RCC 7860 (cell line): ENCODE measurements at regions not wholly inside any gene's neighbourhood (a gene's known extent, or its start where the extent isn't known, plus 50 kb on each side); places are given as distances from the start of the nearest gene placed in this dataset.
"Not testable (repeated sequence)": the region's sequence is repeated elsewhere in the genome, so short reads cannot be mapped to it uniquely, and the experiment has no call there.

Experiments used
- DNase-seq: peaks from one replicate; pipeline ENCODE4 v3.0.0-alpha.2; 2015; ENCODE audit warnings: low spot score
- FAIRE-seq: peaks from 2 replicates; lab custom pipeline; 2012; peaks lifted over from hg19 to GRCh38; lab: Jason Lieb, UNC

DNA sequence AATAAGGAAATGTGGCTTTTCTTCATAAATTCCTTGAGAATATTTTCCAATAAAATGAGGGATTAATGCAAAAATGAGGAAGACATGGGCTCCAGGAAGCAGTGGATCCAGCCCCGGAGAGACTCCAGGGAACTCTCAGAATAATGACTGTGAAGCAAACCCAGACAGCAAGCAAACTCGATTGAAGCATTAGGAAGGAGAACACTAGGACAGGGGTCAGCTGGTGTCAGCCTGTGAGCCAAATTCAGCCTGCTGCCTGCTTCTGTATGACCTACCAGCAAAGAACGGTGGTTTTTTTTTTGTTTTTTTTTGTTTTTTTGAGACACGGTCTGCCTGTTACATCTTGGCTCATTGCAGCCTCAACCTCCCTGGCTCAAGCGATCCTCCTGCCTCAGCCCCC is 133.9 kb upstream of the FOXN2 start:
- no peak for DNase-seq
- FAIRE-seq = no peak

DNA sequence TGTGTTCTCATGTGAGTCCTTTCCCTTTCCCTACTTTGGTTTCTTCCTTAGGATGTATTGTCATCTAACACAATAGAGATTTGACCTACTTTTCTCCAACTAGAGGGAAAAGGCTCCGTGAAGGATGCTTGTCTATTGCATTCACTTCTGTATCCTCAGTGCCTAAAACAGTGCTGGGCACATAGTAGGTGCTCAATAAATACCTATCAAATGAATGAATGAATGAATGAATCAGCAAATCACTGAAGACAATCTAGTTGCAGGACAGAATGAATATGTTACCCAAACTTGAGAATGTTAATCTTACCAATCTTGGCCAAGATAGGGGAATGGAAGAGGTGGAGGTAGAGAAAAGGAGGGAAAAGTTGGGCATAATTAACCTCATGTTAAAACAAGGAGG is 131.2 kb upstream of the FOXN2 start:
- no peak for FAIRE-seq
- no peak for DNase-seq

DNA sequence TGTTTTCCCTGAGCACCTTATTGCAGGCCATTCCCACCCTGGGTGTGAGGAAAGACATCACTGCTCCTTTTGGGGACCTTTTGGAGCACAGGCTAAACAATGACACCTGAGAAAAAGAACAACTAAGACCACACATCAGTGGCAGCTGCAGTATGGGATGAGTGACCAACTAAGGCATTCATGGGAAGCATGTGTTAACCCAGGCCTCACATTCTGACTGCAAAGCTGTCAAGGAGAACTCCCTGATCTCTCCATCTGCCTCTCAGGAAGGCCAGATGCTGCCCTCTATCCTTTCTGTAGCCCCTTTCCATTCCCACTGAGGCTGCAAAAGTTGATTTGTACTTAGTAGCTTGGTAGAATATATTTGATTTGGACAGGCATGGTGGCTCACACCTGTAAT is 130.5 kb upstream of the FOXN2 start:
- DNase-seq = no peak
- no peak for FAIRE-seq

- FAIRE-seq (no peak), DNase-seq (no peak)
Observed at GRCh38 chr2:48187503-48187902, 127.0 kb upstream of the FOXN2 start.

DNA sequence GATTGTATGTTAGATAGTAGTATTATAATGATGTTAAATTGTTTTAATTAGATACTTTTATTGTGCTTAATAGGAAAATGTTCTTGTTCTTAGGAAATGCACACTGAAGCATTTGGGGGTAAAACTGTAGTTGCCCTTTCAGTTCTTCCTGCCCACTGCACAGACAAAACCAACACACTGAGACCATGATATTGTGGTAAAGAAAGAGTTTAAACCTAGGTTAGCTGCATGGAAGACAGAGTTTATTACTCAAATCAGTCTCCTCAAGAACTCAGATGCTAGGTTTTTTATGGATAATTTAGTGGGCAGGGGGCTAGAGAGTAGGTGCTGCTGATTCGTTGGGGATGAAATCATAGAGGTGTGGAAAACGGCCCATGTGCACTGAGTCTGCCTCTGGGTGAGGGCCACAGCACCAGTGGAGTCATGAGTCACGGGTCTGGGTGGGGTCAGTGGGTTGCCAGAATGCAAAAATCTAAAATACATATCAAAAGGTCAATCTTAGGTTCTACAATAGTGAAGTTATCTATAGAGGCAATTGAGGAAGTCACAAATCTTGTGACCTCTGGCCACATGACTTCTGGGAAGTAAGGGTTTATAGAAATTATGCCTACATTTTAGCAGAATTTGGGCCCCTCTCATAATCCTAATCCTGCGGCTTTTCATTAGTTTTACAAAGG is 124.8 kb upstream of the FOXN2 start:
- no peak for FAIRE-seq

DNA sequence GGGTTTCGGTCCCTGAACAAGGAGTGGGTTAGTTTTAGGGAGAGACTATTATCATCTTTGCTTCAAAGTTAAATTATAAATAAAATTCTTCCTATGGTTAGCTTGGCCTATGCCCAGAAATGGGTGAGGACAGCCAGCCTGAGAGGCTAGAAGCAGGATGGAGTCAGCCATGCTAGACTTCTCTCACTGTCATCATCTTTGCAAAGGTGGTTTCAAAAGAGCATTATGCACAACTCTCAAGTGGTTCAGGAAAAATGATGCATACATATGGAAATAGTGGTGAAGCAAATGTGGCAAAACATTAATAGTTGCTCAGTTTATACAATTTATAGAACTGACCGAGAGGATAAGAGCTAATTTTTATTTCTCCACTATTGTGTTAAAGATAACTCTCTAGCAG is 124.3 kb upstream of the FOXN2 start:
- FAIRE-seq = no peak
- DNase-seq = no peak

More for the DNA sequence above, 124.8 kb upstream of the FOXN2 start:
- DNase-seq = no peak

GRCh38 chr2:48194641-48195040 is 119.8 kb upstream of the FOXN2 start:
- DNase-seq (no peak), FAIRE-seq (no peak)

DNA sequence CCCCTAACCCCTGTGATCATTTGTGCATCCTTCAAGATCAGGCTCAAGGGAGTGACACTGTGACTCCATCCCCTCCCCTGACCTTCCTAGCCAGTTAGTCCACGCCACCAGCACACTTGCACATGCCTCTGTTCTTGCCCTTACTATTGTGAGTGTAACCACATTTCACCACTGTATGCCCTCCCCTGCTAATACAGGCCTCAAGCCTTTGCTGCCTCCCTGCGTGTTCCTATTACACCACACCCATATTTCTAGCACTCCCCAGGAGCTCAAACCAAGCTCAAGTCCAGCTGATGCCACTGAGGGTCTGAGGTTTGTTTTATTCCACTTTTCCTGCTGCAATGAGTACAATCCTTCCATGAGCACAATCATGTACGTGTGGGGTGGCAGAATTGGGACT is 119.3 kb upstream of the FOXN2 start:
- FAIRE-seq (no peak), DNase-seq (no peak)

DNA sequence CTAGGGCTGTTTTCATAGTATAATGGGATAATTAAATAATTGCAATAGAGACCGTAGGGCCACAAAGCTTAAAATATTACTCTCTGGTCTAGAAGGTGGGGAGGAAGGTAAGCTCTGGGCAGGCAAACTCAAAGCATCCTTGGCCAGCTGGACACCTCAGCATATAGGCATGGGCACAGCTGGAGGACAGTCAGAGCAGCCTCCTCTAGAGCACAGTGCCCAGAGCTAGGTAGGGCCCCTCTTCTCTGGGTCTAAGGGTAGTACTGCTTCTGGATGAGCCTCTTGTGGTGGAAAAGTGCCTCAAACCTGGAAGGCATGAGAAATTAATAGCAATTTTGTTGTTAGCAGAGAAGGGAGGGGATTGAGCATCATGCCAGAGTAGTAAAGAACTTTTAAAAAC is 116.9 kb upstream of the FOXN2 start:
- no peak for FAIRE-seq

DNA sequence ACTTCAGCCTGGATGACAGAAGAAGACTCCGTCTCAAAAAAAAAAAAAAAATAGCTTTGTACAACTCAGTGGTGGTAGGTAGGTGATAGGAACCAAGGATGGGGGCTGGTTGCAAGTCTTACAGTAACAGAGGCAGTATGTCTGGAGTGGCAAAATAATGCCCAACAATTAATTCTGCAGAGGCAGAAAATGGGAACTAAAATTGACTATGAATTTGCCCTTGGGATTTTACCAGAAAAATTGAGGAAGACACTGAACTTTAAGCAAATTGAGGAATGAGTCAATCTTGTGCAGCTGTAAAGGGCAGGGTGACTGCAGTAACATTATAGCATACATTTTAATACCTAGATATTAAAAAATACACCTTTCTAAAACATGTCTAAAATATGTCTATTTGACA is 116.1 kb upstream of the FOXN2 start:
- DNase-seq (no peak), FAIRE-seq (no peak)

More for the DNA sequence above, 116.9 kb upstream of the FOXN2 start:
- no peak for DNase-seq

- FAIRE-seq = no peak
- no peak for DNase-seq
Observed at GRCh38 chr2:48199070-48199469, 115.4 kb upstream of the FOXN2 start.

GRCh38 chr2:48200620-48201293 is 113.7 kb upstream of the FOXN2 start:
- DNase-seq (no peak), FAIRE-seq (no peak)

GRCh38 chr2:48201435-48201834 is 113.0 kb upstream of the FOXN2 start:
- FAIRE-seq, DNase-seq: not testable (repeated sequence)

GRCh38 chr2:48202863-48203642 is 111.4 kb upstream of the FOXN2 start:
- FAIRE-seq (no peak), DNase-seq (no peak)

DNA sequence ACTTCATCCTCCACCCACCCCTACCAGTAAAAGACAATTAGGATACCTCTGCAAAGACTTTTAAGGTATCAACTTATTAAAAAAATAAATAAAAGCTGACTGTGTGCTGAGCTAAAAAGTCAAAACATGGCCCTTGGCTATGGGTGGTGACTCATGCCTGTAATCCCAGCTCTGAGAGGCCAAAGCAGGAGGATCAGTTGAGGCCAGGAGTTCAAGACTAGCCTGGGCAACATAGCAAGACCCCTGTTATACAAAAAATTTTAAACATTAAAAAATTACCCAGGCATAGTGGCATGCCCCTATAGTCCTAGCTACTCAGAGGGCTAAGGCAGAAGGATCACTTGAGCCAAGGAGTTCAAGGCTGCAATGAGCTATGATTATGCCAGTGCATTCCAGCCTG is 110.8 kb upstream of the FOXN2 start:
- FAIRE-seq (no peak), DNase-seq (no peak)

- FAIRE-seq (no peak), DNase-seq (no peak)
Observed at GRCh38 chr2:48204750-48205136, 109.7 kb upstream of the FOXN2 start.

DNA sequence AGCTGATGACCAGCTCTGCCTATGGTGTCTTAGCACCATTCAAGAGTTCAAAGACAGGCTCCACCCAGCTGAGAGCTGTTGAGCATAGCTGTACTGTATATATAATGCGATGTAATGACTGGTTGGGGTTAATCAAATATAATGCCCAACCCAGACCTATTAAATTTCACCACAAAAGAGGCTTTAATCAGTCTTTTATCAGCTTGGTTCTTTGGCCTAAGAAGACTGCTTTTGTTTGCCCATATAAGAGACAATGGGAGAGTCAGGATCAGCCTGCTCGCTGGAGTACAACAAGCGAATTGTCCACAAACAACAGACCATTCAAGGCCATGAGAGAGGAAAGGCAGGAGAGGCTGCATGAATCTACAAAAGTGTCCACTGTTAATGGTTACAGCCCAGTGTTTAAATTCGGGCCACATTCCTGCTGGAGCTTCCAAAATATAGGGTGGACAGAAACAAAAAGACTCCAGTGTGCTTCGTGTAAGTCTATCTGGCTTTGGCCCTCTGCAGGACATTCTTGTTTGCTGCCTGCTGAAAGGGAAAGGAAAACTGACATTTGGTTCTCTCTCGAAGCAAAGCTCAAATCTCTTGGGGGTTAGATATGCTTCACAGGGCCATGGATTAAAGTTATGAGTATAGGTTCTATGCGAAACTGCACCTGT is 109.2 kb upstream of the FOXN2 start:
- DNase-seq (no peak), FAIRE-seq (no peak)

DNA sequence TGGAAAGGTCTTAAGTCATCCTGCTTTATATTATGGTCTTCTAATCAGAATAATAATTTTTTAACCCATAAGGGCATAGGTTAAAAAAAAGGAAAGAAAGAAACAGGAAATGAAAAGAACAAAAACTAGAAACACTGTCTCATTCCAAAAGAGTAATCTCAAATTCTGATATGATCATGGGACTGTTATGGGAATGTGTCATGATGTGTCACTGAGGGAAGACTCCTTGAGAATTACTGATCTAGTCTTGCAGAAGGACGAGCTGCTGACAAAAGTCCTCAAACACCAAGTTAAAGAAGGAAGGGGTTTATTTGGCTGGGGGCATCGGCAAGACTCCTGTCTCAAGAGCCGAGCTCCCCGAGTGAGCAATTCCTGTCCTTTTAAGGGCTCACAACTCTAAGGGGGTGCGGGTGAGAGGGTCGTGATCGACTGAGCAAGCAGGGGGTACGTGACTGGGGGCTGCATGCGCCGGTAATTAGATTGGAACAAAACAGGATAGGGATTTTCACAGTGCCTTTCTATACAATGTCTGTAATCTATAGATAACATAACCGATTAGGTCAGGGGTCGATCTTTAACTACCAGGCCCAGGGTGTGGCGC is 108.3 kb upstream of the FOXN2 start:
- not testable (repeated sequence) for FAIRE-seq

DNA sequence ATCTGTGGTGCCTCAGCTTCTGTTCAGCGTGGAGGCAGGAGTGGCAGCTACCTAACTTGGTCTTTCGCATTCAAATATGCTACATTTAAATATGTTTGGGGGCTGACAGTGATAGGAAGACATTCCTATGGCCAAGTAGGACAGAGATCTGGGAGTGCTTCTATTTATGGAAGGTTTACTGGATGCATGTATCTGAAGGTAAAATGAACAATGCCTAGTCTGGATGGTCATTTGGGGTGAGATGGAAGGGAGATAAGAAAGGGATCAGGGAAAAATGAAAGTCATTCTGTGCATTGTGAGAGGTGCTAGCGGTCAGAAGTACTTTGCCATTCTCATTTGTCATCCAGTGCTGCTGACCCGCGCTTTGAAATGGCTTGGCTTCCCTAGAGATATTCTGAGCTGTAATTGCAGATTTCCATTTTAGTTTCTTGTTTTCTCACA is 107.3 kb upstream of the FOXN2 start:
- DNase-seq (no peak), FAIRE-seq (no peak)

More for the DNA sequence above, 108.3 kb upstream of the FOXN2 start:
- DNase-seq = not testable (repeated sequence)

DNA sequence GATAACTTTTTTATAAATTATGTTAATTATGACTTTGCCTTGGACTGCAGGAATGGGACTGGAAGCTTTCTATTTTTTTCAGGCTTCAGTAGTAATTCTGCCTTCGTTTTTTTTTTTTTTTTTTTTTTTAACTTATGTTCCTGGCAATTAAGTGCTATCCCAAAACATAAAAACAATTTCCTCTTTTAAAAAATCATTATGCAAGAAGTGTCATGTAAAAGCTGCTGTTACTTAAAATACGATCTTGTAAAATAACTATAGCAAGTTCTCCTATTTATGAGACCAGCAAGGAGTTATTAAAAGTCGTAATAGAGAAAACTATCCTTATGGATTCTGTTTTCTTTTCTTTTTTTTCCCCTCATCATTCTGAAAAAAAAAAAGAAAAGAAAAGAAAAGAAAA is 106.6 kb upstream of the FOXN2 start:
- DNase-seq = no peak
- FAIRE-seq = no peak
